Activated CD4-positive, alpha-beta T cell treated with anti-CD3 and anti-CD28 coated beads, Interleukin-2, amount 50 U/mL, for 1 hour (primary cell): ENCODE measurements at regions not wholly inside any gene's neighbourhood (a gene's known extent, or its start where the extent isn't known, plus 50 kb on each side); places are given as distances from the start of the nearest gene placed in this dataset.
"Not testable (repeated sequence)": the region's sequence is repeated elsewhere in the genome, so short reads cannot be mapped to it uniquely, and the experiment has no call there.

ENCODE experiments used
- DNase-seq: peaks from one replicate; pipeline ENCODE4 v3.0.0-alpha.2; 2020

GRCh38 chr16:51524555-51525373, 373.7 kb upstream of the SALL1 start:
- no peak for DNase-seq

- no peak for DNase-seq
Measured at GRCh38 chr16:51524070-51524469, 373.0 kb upstream of the SALL1 start.

- no peak for DNase-seq
Measured at GRCh38 chr16:51523400-51523799, 372.3 kb upstream of the SALL1 start.

- no peak for DNase-seq
Measured at GRCh38 chr16:51522902-51523301, 371.8 kb upstream of the SALL1 start.

- DNase-seq = not testable (repeated sequence)
Measured at GRCh38 chr16:51516960-51517359, 365.9 kb upstream of the SALL1 start.

- no peak for DNase-seq
Measured at GRCh38 chr16:51510416-51510815, 359.3 kb upstream of the SALL1 start.

- DNase-seq = no peak
Measured at GRCh38 chr16:51509336-51509735, 358.3 kb upstream of the SALL1 start.

GRCh38 chr16:51508490-51509212, 357.6 kb upstream of the SALL1 start:
- no peak for DNase-seq

GRCh38 chr16:51507286-51507685, 356.2 kb upstream of the SALL1 start:
- DNase-seq = no peak

GRCh38 chr16:51500306-51500705, 349.2 kb upstream of the SALL1 start:
- DNase-seq = no peak

- DNase-seq = no peak
Measured at GRCh38 chr16:51497541-51498211, 346.6 kb upstream of the SALL1 start.

- no peak for DNase-seq
Measured at GRCh38 chr16:51490866-51491265, 339.8 kb upstream of the SALL1 start.

GRCh38 chr16:51487880-51488279, 336.8 kb upstream of the SALL1 start:
- DNase-seq = no peak

GRCh38 chr16:51474414-51475091, 323.5 kb upstream of the SALL1 start:
- no peak for DNase-seq

- no peak for DNase-seq
Measured at GRCh38 chr16:51473091-51473490, 322.0 kb upstream of the SALL1 start.

- DNase-seq = no peak
Measured at GRCh38 chr16:51470492-51470891, 319.4 kb upstream of the SALL1 start.

- DNase-seq = no peak
Measured at GRCh38 chr16:51464996-51465395, 313.9 kb upstream of the SALL1 start.

GRCh38 chr16:51461255-51461654, 310.2 kb upstream of the SALL1 start:
- no peak for DNase-seq

- no peak for DNase-seq
Measured at GRCh38 chr16:51458356-51459140, 307.5 kb upstream of the SALL1 start.

GRCh38 chr16:51457775-51458174, 306.7 kb upstream of the SALL1 start:
- no peak for DNase-seq

- no peak for DNase-seq
Measured at GRCh38 chr16:51455398-51455797, 304.3 kb upstream of the SALL1 start.

- no peak for DNase-seq
Measured at GRCh38 chr16:51453251-51453650, 302.2 kb upstream of the SALL1 start.
